Uterus (tissue), 3 donors: ENCODE measurements at regions not wholly inside any gene's neighbourhood (a gene's known extent, or its start where the extent isn't known, plus 50 kb on each side); places are given as distances from the start of the nearest gene placed in this dataset.

Experiments used
- DNase-seq, 2 donors: peaks; one replicate each; pipeline ENCODE4 v3.0.0-alpha.2; 2019 to 2020
- H3K27ac ChIP-seq, 2 donors: fragments of 200-600 bp; sonication (generic); 1 replicate in 1 of 2; 2 replicates in 1 of 2; pipeline ENCODE4 v1.5.1; 2016 to 2018
- H3K27me3 ChIP-seq, 2 donors: fragments of 200-600 bp; sonication (generic); one replicate each; pipeline ENCODE4 v1.5.1; 2018 to 2019; ENCODE audit warnings: control low read depth in 1 of 2
- H3K36me3 ChIP-seq, 2 donors: fragments of 200-600 bp; sonication (generic); one replicate each; pipeline ENCODE4 v1.5.1; 2019; ENCODE audit warnings: control low read depth in 1 of 2
- H3K4me1 ChIP-seq, 2 donors: fragments of 200-600 bp; sonication (generic); one replicate each; pipeline ENCODE4 v1.5.1; 2018 to 2019; ENCODE audit warnings: control low read depth in 1 of 2
- H3K4me3 ChIP-seq, 2 donors: fragments of 200-600 bp; sonication (generic); 1 replicate in 1 of 2; 2 replicates in 1 of 2; pipeline ENCODE4 v1.5.1; 2018 to 2019; ENCODE audit warnings: mild to moderate bottlenecking in 1 of 2
- H3K9me3 ChIP-seq, 2 donors: fragments of 200-600 bp; sonication (generic); one replicate each; pipeline ENCODE4 v1.5.1; 2019; ENCODE audit warnings: control low read depth in 1 of 2
- POLR2A ChIP-seq, 2 donors: fragments of 450-650 bp; IDR thresholded peaks; one replicate each; pipeline ENCODE4 v1.6.1; 2016; ENCODE audit warnings: antibody characterized with exemption in 2 of 2, mild to moderate bottlenecking in 1 of 2, moderate library complexity in 1 of 2
- intact Hi-C: fragments of 100-400 bp; cut with DNase I; formaldehyde crosslinking; loops from one replicate; pipeline ENCODE4 v1.15.1; 2023; ENCODE audit warnings: low total_unique reads
- TF ChIP-seq, protein P1 (sequence below), 4 experiments: fragments of 200-600 bp in 2 of 4; fragments of 450-650 bp in 2 of 4; sonication (generic) in 2 of 4; IDR thresholded peaks; one replicate each; pipeline ENCODE4 v1.5.1; 2016 to 2019; ENCODE audit warnings: antibody characterized with exemption in 4 of 4, mild to moderate bottlenecking in 2 of 4, moderate library complexity in 1 of 4
- donor health status: DM: yes; HTN: yes; CAD: no.

DNA sequence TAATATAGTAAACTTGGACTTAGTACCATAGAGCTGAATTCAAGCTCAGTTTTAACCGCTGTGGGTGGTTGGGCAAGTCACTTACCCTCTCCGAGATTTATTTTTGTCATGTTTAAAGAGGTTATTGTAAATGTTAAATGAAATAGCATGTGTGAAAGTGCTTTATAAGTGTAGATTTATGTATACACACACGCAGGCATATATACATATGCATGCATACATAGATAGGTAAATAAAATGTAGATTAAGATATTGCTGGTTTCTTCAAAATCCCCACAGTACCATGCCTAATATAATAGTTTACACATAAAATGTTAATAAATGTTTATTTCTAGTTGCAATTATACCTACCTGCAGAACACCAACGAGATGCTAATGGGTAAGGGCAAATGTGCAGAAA is 164.5 kb upstream of the EGFLAM start:
- DNase-seq, result no peak
- intact Hi-C loops, result no loop called here
- TF ChIP-seq, protein P1, sequence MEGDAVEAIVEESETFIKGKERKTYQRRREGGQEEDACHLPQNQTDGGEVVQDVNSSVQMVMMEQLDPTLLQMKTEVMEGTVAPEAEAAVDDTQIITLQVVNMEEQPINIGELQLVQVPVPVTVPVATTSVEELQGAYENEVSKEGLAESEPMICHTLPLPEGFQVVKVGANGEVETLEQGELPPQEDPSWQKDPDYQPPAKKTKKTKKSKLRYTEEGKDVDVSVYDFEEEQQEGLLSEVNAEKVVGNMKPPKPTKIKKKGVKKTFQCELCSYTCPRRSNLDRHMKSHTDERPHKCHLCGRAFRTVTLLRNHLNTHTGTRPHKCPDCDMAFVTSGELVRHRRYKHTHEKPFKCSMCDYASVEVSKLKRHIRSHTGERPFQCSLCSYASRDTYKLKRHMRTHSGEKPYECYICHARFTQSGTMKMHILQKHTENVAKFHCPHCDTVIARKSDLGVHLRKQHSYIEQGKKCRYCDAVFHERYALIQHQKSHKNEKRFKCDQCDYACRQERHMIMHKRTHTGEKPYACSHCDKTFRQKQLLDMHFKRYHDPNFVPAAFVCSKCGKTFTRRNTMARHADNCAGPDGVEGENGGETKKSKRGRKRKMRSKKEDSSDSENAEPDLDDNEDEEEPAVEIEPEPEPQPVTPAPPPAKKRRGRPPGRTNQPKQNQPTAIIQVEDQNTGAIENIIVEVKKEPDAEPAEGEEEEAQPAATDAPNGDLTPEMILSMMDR (IDR thresholded peaks at IDR 0.05), result no peak
- no peak for TF ChIP-seq POLR2A (IDR thresholded peaks at IDR 0.05)
- H3K4me1 ChIP-seq, result no peaks in the 10 kb centered on the region
- H3K27ac ChIP-seq, result no peak overlapping the region
- H3K9me3 ChIP-seq, result no peaks in the 10 kb centered on the region
- H3K36me3 ChIP-seq, result no peaks in the 10 kb centered on the region
- H3K4me3 ChIP-seq, result no peak overlapping the region
- H3K27me3 ChIP-seq, result no peaks in the 10 kb centered on the region

DNA sequence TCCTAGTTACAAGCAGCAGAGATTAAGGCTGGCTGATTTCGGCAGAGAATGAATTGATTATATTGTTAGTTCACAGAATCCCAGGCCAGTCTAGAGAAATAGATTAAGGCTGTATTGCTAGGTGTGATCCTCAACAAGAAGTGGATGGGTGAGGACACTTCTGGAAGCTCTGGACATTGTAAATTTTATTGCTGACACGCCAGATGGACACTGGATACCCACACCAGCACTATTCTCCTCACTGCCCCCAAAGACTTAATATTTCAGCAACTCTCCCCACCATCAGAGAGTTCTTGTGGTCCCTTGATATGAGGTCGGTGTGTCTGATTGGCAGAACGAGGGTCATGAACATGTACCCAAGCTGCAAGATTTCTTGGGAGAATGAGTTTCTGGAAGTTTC is 171.6 kb upstream of the EGFLAM start:
- no peaks in the 10 kb centered on the region for H3K9me3 ChIP-seq
- no peaks in the 10 kb centered on the region for H3K4me1 ChIP-seq
- no peak for DNase-seq
- intact Hi-C loops, result no loop called here
- H3K4me3 ChIP-seq, result no peak overlapping the region
- H3K36me3 ChIP-seq, result no peaks in the 10 kb centered on the region
- H3K27ac ChIP-seq, result no peak overlapping the region
- TF ChIP-seq, protein P1 (IDR thresholded peaks at IDR 0.05), result no peak
- no peak for TF ChIP-seq POLR2A (IDR thresholded peaks at IDR 0.05)
- H3K27me3 ChIP-seq, result no peaks in the 10 kb centered on the region

GRCh38 chr5:38079620-38080402 is 178.5 kb upstream of the EGFLAM start:
- Histone ChIP-seq H3K4me3 (no peak overlapping the region), H3K27ac (no peak overlapping the region), H3K9me3 (no peaks in the 10 kb centered on the region), H3K27me3 (no peaks in the 10 kb centered on the region), H3K36me3 (no peaks in the 10 kb centered on the region), H3K4me1 (no peaks in the 10 kb centered on the region)
- no peak for DNase-seq
- TF ChIP-seq, protein P1 (IDR thresholded peaks at IDR 0.05), result no peak
- no peak for TF ChIP-seq POLR2A (IDR thresholded peaks at IDR 0.05)
- intact Hi-C loops, result no loop called here

GRCh38 chr5:38078161-38078560 is 180.2 kb upstream of the EGFLAM start:
- no peak for DNase-seq
- Histone ChIP-seq H3K4me1 (no peaks in the 10 kb centered on the region), H3K27ac (no peak overlapping the region), H3K27me3 (no peaks in the 10 kb centered on the region), H3K4me3 (no peak overlapping the region), H3K36me3 (no peaks in the 10 kb centered on the region), H3K9me3 (no peaks in the 10 kb centered on the region)
- TF ChIP-seq, protein P1 (IDR thresholded peaks at IDR 0.05), result no peak
- no peak for TF ChIP-seq POLR2A (IDR thresholded peaks at IDR 0.05)
- intact Hi-C loops, result no loop called here

DNA sequence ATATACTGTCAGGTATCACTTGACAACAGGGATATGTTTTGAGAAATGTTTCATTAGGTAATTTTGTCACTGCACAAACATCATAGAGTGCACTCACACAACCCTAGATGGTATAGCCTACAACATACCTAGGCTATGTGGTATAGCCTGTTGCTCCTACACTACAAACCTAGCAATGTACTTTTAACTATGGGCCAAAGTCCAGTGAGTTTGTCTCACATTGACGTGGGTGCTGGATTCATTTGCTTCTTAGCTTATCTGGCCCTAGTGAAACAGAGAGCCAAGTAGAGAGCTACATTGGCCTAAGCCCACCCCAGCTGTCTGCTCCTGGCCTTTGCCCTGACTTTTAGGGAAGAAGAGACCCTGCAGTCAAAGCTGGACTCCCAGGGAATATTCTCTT is 180.7 kb upstream of the EGFLAM start:
- DNase-seq, result no peak
- no peaks in the 10 kb centered on the region for H3K27me3 ChIP-seq
- no peak overlapping the region for H3K4me3 ChIP-seq
- H3K36me3 ChIP-seq, result no peaks in the 10 kb centered on the region
- intact Hi-C loops, result no loop called here
- no peak overlapping the region for H3K27ac ChIP-seq
- H3K9me3 ChIP-seq, result no peaks in the 10 kb centered on the region
- no peak for TF ChIP-seq POLR2A (IDR thresholded peaks at IDR 0.05)
- TF ChIP-seq, protein P1 (IDR thresholded peaks at IDR 0.05), result no peak
- H3K4me1 ChIP-seq, result no peaks in the 10 kb centered on the region
